ENCODE measurements at regions not wholly inside any gene's neighbourhood (a gene's known extent, or its start where the extent isn't known, plus 50 kb on each side); places are given as distances from the start of the nearest gene placed in this dataset.

DNA sequence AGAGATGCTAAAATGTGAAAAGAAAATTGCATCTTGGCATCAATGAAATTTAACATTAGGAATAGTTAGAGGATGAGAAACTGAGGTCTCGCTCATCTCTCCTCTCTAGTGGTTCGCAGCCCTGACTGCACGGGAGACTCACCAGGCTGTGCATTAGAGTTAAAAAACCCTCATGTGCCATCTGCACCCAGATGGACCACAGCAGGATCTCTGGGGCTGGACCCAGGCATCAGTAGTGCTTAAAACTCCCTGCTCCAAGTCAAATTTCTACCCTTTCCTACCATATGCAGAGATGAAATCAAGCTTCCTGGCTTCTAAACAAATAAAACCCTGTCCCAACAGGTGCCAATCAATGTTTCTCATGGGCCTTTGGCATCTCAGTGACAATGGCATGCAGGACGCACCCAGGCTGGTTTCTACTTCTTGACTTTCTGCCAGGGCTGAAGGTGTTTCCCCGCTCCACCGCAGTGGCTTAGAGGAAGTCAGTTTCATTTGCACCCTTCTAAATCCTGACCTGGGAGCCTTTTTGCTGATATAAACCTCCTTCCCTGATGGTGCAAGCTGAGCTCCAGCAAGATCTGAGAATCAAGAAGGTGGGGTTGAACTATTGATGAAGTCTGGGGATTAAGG lies 132.6 kb downstream of the NSG2 start:
- Mint-ChIP-seq H3K36me3 (no peaks in the 10 kb centered on the region), H3K4me1 (no peaks in the 10 kb centered on the region), H3K27me3 (ENCODE audit: low read depth) (peaks cover 38% of the 10 kb centered on the region), H3K9me3 (no peaks in the 10 kb centered on the region), H3K4me3 (no peak overlapping the region), H3K27ac (no peak overlapping the region)
- no peak for DNase-seq (ENCODE audit: low spot score in 2 of 2, unreplicated experiment in 2 of 2)
- TF ChIP-seq, protein P1, sequence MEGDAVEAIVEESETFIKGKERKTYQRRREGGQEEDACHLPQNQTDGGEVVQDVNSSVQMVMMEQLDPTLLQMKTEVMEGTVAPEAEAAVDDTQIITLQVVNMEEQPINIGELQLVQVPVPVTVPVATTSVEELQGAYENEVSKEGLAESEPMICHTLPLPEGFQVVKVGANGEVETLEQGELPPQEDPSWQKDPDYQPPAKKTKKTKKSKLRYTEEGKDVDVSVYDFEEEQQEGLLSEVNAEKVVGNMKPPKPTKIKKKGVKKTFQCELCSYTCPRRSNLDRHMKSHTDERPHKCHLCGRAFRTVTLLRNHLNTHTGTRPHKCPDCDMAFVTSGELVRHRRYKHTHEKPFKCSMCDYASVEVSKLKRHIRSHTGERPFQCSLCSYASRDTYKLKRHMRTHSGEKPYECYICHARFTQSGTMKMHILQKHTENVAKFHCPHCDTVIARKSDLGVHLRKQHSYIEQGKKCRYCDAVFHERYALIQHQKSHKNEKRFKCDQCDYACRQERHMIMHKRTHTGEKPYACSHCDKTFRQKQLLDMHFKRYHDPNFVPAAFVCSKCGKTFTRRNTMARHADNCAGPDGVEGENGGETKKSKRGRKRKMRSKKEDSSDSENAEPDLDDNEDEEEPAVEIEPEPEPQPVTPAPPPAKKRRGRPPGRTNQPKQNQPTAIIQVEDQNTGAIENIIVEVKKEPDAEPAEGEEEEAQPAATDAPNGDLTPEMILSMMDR (IDR thresholded peaks at IDR 0.05; ENCODE audit: unreplicated experiment): no peak

DNA sequence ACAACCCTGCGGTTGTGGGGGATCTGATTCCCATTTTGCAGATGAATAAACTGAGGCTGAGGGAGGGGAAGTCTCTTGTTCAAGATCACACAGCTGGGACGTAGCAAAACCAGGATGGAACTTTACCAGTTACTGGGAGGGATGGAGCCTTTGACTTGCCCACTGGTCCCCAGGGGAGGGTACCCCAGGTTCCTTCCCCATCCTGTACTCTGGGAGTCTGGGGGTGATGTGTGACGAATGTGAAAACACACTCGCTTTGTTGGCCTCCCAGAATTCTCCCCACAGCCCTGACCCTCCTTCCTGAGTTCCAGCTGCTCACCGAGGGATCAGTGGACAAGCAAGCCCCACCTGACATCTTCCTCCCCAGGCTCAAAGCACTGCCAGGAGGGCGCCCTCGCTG lies 135.1 kb downstream of the NSG2 start:
- Mint-ChIP-seq H3K27me3 (ENCODE audit: low read depth) (peaks cover 33% of the 10 kb centered on the region), H3K9me3 (no peaks in the 10 kb centered on the region), H3K27ac (no peak overlapping the region), H3K36me3 (no peaks in the 10 kb centered on the region), H3K4me3 (no peak overlapping the region), H3K4me1 (no peaks in the 10 kb centered on the region)
- DNase-seq (ENCODE audit: low spot score in 2 of 2, unreplicated experiment in 2 of 2): no peak
- TF ChIP-seq, protein P1 (IDR thresholded peaks at IDR 0.05; ENCODE audit: unreplicated experiment): no peak

DNA sequence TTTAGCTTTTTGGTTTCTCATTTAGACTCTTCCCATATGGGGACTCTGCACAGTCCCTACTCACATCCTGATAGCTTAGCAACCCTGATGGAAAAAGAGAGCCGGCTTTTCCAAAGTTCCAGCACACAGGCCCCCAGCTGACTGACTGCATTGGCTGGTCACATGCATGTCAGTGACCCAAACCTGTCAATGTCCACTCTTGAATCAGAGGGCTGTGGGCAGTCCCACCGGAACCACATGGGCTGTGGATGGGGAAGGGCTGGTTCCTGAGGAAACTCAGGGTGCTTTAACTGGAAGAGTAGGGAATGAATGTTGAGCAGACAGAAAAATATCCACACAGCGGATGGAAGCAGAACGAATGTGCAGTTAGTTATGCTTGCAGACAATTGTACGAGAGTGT lies 136.6 kb downstream of the NSG2 start:
- no peaks in the 10 kb centered on the region for H3K36me3 Mint-ChIP-seq
- no peak overlapping the region for H3K27ac Mint-ChIP-seq
- peaks cover 37% of the 10 kb centered on the region for H3K27me3 Mint-ChIP-seq (ENCODE audit: low read depth)
- H3K4me1 Mint-ChIP-seq: no peaks in the 10 kb centered on the region
- TF ChIP-seq, protein P1 (IDR thresholded peaks at IDR 0.05; ENCODE audit: unreplicated experiment): no peak
- H3K9me3 Mint-ChIP-seq: no peaks in the 10 kb centered on the region
- H3K4me3 Mint-ChIP-seq: no peak overlapping the region
- DNase-seq (ENCODE audit: low spot score in 2 of 2, unreplicated experiment in 2 of 2): no peak

DNA sequence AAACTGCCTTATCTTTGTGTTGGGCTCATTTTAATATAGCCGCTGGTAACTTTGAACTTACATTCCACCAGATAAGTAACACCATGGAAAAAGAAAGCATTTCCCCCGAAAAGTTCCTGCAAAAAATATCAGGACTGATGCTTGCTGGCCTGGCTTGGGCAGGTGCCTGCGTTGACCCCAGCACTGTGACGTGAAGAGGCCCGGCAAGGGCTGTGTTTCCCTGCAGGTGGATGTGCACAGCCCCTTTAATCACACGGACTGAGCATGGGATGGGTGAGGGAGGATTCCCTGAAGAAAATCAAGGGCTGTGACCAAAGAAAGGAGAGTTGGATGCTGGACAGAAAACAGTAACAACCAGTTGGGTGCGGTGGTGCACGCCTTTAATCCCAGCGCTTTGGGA lies 138.2 kb downstream of the NSG2 start:
- H3K36me3 Mint-ChIP-seq: no peaks in the 10 kb centered on the region
- peaks cover 2% of the 10 kb centered on the region for H3K4me1 Mint-ChIP-seq
- no peaks in the 10 kb centered on the region for H3K9me3 Mint-ChIP-seq
- no peak overlapping the region for H3K4me3 Mint-ChIP-seq
- no peak overlapping the region for H3K27ac Mint-ChIP-seq
- peaks cover 31% of the 10 kb centered on the region for H3K27me3 Mint-ChIP-seq (ENCODE audit: low read depth)
- DNase-seq (ENCODE audit: low spot score in 2 of 2, unreplicated experiment in 2 of 2): no peak
- TF ChIP-seq, protein P1 (IDR thresholded peaks at IDR 0.05; ENCODE audit: unreplicated experiment): no peak

DNA sequence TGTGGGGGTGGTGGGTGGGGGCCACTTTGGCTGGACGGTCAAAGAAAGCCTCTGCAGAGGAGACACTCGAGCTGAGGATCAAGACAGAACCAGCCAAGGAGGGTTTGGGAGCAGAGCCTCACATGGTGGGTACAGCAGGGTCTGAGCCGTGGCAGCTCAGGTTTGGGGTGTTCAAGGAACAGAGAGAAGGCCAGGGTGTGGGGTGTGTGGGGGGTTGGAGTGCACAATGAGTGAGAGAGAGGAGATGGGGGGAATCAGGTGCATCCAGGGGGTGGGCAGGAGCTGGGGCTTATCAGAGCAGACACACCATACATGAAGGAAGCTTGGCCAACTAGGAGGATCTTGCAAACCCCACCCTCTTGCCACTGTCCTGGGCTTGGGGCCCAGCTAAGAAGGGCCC lies 140.0 kb downstream of the NSG2 start:
- Mint-ChIP-seq H3K9me3 (no peaks in the 10 kb centered on the region), H3K27me3 (ENCODE audit: low read depth) (peaks cover 28% of the 10 kb centered on the region)
- DNase-seq (ENCODE audit: low spot score in 2 of 2, unreplicated experiment in 2 of 2): no peak

More for the DNA sequence above, 140.0 kb downstream of the NSG2 start:
- H3K4me1 Mint-ChIP-seq: peaks cover 18% of the 10 kb centered on the region
- H3K4me3 Mint-ChIP-seq: no peak overlapping the region
- no peak overlapping the region for H3K27ac Mint-ChIP-seq
- TF ChIP-seq, protein P1 (IDR thresholded peaks at IDR 0.05; ENCODE audit: unreplicated experiment): no peak
- no peaks in the 10 kb centered on the region for H3K36me3 Mint-ChIP-seq
